Esophagus (tissue), 2 donors: ENCODE measurements at regions not wholly inside any gene's neighbourhood (a gene's known extent, or its start where the extent isn't known, plus 50 kb on each side); places are given as distances from the start of the nearest gene placed in this dataset.

Experiments
- H3K27ac ChIP-seq, 2 donors: one replicate each; pipeline ENCODE4 v1.5.1; 2013; ENCODE audit warnings: low read depth in 2 of 2, mild to moderate bottlenecking in 2 of 2, inconsistent platforms in 1 of 2, low read length in 1 of 2, moderate library complexity in 1 of 2
- H3K27me3 ChIP-seq, 2 donors: one replicate each; pipeline ENCODE4 v1.6.1; 2013; ENCODE audit warnings: low read length in 2 of 2, control low read depth in 1 of 2, mild to moderate bottlenecking in 1 of 2; ENCODE audit not compliant: insufficient read depth in 2 of 2, control insufficient read depth in 1 of 2
- H3K36me3 ChIP-seq, 2 donors: one replicate each; pipeline ENCODE4 v1.6.1; 2013; ENCODE audit warnings: low read length in 1 of 2; ENCODE audit not compliant: control insufficient read depth in 2 of 2, insufficient read depth in 2 of 2
- H3K4me1 ChIP-seq, 2 donors: one replicate each; pipeline ENCODE4 v1.6.1; 2013; ENCODE audit warnings: low read length in 1 of 2; ENCODE audit not compliant: control insufficient read depth in 2 of 2, insufficient read depth in 2 of 2
- H3K4me3 ChIP-seq, 2 donors: one replicate each; pipeline ENCODE4 v1.5.1; 2013; ENCODE audit warnings: low read length in 2 of 2, mild to moderate bottlenecking in 2 of 2, low read depth in 1 of 2, moderate library complexity in 1 of 2
- H3K9me3 ChIP-seq, 2 donors: one replicate each; pipeline ENCODE4 v1.6.1; 2013; ENCODE audit warnings: mild to moderate bottlenecking in 2 of 2, low read depth in 1 of 2, low read length in 1 of 2, moderate library complexity in 1 of 2; ENCODE audit not compliant: control insufficient read depth in 2 of 2, insufficient read depth in 1 of 2
- WGBS, 2 donors: extraction: QIAGEN DNeasy Blood & Tissue Kit; methylation state at CpG; one replicate each; pipeline ENCODE4 v1.1.7; 2013; 5-methylcytosine and 5-hydroxymethylcytosine counted together
- donor health status: healthy with polysubstance abuse.
- donor health status: Bipolar disorder and iron deficiency.

DNA sequence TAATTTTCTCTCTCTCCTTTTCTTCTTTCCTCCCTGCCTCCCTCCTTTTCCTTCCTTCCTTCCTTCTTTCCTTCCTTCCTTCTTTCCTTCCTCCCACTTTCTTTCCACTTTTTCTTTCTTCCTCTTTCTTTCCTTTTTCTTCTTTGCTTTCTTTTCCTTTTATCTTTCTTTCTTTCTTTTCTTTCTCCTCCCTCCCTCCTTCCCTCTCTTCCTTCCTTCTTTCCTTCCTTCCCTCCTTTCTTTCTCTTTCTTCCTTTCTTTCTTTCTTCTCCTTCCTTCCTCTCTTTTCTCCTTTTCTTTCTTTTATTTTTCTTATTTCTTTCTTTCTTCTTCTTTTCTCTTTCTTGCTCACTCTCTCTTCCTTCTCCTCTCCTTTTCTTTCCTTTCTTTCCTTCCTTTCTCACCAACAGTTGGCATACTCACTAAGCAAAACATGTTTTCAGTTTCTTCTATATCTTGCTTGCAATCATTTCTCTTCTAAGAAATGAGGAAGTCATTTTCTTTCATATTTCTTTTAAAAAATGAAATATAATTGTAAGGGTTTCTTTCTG is 97.1 kb upstream of the MAF start:
- Histone ChIP-seq H3K27ac (no peak overlapping the region), H3K36me3 (no peaks in the 10 kb centered on the region), H3K27me3 (no peaks in the 10 kb centered on the region), H3K9me3 (no peaks in the 10 kb centered on the region), H3K4me3 (no peak overlapping the region), H3K4me1 (no peaks in the 10 kb centered on the region)

DNA sequence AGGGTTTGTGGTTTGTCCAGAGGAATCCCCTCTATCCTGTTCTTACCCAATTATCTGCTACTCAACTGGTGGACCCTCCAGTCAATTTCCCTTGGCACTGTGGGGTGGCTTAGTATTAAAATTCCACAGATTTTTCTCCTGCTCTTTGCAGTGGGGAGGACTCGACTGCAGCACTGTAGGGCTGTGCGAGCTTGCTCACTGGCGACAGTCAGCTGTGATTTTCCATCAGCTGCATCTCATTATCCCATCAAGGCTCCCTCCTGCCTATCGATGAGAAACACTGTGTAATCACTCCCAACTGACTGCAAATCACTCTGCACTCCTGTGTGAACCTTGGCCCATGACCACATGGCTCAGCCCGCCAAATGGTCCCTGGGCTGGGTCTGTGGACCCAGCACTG is 90.5 kb upstream of the MAF start:
- no peaks in the 10 kb centered on the region for H3K4me1 ChIP-seq
- H3K27ac ChIP-seq: no peak overlapping the region
- H3K9me3 ChIP-seq: no peaks in the 10 kb centered on the region
- 80 to 81% methylated on average over 5 of the region's 5 CpGs for WGBS, 2 donors
- H3K4me3 ChIP-seq: no peak overlapping the region
- H3K27me3 ChIP-seq: no peaks in the 10 kb centered on the region
- H3K36me3 ChIP-seq: no peaks in the 10 kb centered on the region

DNA sequence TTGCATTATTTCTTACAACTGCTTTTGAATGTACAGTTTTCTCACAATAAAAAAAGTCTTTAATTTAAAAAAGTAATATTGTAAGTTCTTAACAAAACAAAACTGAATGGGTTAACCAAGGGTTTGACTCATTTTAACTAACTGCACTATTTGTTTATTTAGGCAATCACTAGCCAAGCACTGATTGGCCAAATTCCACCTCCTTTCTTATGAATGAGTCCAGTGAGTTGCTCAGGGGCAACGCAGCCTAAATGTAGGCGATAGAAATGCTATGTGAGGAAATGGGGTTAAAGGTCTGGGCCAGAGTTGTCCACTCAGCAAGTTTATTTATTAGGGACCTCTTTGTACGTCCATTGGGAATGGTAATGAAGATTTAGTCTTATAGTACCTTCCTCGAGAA is 89.6 kb upstream of the MAF start:
- 70 to 72% methylated on average over 4 of the region's 4 CpGs for WGBS, 2 donors
- Histone ChIP-seq H3K27me3 (no peaks in the 10 kb centered on the region), H3K27ac (no peak overlapping the region)

DNA sequence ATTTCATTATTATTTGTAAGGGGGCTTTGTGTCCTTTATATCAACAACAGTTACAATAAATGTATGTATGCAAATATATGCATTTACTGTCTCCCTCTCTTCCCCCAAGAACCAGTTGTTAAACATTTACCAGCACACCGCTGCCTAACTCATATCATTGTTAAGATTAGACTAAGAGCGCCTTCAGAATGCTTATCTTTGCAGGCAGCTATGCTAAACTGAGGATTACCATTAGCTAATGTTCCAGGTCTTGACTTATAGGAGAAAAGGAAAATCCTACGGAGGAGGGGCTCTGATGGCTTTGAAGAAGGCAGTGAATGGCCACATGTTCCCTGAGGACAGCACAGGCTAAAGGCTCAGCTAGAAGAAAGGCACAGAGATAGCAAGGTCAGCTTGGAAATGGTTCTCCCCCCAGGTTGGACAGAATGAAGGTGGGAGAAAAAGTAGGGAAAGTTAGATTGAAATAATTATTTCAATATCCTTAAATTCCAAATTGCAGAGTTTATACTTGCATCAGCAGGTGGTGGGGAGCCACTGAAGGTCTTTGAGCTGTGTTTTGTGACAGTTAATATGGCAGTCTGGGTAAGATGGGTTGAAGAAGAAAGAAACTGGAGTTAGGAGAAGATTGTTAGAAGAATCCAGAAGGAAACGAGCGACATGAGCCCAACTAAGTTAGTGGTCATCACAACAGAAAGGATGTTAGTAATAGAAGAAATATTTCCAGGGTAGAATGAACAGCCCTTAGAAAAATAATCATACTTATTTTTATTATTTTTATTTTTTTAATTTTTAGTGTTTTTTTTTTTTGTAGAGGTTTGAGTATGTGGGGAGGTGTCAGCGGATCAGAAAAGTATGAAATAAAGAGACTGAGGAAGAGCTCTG is 87.0 kb upstream of the MAF start:
- no peaks in the 10 kb centered on the region for H3K36me3 ChIP-seq
- WGBS, 2 donors: 89 to 91% methylated on average over 6 of the region's 6 CpGs
- H3K4me3 ChIP-seq: no peak overlapping the region
- no peak overlapping the region for H3K27ac ChIP-seq
- H3K27me3 ChIP-seq: no peaks in the 10 kb centered on the region
- H3K9me3 ChIP-seq: no peaks in the 10 kb centered on the region
- H3K4me1 ChIP-seq: no peaks in the 10 kb centered on the region

More for the DNA sequence above, 89.6 kb upstream of the MAF start:
- Histone ChIP-seq H3K4me3 (no peak overlapping the region), H3K9me3 (no peaks in the 10 kb centered on the region), H3K36me3 (no peaks in the 10 kb centered on the region), H3K4me1 (no peaks in the 10 kb centered on the region)

DNA sequence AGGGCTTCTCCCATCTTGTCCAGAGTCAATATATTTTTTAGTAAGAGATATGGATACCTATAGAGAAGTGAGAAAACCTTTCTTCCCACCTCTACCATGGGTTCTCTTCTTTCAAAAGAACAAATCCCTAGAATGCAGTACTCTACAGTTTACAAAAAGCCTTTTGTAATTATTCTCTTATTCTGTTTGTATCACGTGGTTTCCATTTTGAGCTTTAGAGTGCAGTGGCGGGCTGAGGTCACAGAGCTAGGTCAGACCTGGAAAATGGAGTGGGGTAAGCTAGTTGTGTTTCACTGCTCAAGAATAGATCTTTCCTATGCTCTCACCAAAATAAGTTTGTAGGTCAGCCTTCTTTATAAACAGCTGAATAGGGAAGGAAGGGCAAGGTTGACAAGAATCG is 85.3 kb upstream of the MAF start:
- Histone ChIP-seq H3K27ac (no peak overlapping the region), H3K4me3 (no peak overlapping the region), H3K9me3 (no peaks in the 10 kb centered on the region), H3K27me3 (no peaks in the 10 kb centered on the region), H3K4me1 (no peaks in the 10 kb centered on the region), H3K36me3 (no peaks in the 10 kb centered on the region)
- whole genome bisulfite sequencing, 2 donors: 88 to 92% methylated on average over 3 of the region's 3 CpGs

DNA sequence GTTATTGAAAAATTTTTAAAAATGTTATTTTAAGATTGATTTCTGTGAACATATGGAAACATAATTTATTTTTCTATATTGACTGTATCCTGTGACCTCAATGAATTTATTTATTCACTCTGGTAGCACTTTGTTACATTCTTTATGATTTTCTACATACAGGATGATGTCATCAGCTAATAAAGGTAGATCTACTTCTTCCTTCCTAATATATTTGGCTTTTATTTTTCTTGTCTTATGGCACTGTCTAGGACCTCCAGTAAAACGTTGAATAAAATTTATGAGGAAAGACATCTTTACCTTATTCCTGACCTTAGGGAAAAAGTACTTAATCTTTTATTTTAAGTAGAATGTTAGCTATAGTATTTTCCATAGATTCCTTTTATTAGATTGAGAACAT is 78.8 kb upstream of the MAF start:
- WGBS, 2 donors: 50 to 55% methylated on average over 1 of the region's 1 CpG
- Histone ChIP-seq H3K27ac (no peak overlapping the region), H3K4me3 (no peak overlapping the region), H3K9me3 (no peaks in the 10 kb centered on the region), H3K4me1 (no peaks in the 10 kb centered on the region), H3K36me3 (no peaks in the 10 kb centered on the region), H3K27me3 (no peaks in the 10 kb centered on the region)

DNA sequence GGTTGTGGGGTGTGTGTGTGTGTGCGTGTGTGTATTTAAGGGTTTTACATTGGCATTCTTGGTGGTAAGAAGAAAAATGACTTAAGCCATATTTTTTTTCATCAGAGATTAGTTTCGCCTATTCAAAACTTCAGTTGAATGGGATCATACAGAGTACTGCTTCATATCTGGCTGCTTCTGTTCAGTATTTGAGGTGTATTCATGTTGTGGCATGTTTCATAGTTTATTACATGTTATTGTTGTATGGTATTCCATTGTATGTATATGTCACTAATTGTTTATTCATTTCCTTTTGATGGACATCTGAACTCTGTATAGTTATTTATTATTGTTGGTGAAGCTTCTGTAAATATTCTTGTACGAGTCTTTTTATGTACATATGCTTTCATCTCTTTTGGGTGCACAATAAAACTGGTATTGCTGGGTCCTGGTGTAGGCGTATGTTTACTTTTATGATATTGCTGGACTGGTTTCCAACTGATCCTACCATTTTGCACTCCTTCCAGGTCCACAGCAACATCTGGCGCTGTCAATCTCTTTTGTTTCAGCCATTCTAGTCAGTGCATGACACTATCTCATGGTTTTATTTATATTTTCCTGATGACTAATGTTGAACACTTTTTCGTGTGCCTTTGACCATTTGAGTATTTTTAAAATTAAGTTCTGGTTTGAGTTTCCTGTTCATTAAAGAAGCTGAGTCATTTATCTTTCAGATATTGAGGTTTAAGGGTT is 77.4 kb upstream of the MAF start:
- Histone ChIP-seq H3K9me3 (no peaks in the 10 kb centered on the region), H3K4me1 (no peaks in the 10 kb centered on the region), H3K27ac (peak overlapping the region in 1 of 2 donors; percentile 45), H3K36me3 (no peaks in the 10 kb centered on the region), H3K4me3 (no peak overlapping the region), H3K27me3 (no peaks in the 10 kb centered on the region)
- WGBS, 2 donors: 48 to 56% methylated on average over 6 of the region's 6 CpGs

DNA sequence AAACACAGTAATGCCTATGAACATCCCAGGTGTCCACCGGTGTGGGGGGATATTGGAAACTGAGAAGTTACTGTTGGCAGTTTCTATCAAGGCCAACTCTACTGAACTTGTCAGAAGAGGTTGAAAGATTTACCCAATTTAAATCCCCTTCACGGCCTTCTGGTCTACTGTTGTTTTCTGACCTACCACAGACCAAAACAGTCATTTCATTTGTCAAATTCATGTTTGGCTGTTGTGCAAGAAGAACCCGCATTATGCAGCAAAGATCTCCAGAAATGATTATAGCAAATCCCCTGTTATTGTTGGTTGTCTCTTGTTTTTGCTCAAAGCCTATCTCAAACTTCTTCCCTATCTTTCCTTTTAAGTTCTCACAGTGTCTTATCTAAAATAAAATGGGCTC is 73.1 kb upstream of the MAF start:
- Histone ChIP-seq H3K27me3 (no peaks in the 10 kb centered on the region), H3K4me3 (no peak overlapping the region), H3K36me3 (no peaks in the 10 kb centered on the region), H3K27ac (no peak overlapping the region), H3K4me1 (no peaks in the 10 kb centered on the region), H3K9me3 (no peaks in the 10 kb centered on the region)
- WGBS, 2 donors: 68 to 74% methylated on average over 3 of the region's 3 CpGs

DNA sequence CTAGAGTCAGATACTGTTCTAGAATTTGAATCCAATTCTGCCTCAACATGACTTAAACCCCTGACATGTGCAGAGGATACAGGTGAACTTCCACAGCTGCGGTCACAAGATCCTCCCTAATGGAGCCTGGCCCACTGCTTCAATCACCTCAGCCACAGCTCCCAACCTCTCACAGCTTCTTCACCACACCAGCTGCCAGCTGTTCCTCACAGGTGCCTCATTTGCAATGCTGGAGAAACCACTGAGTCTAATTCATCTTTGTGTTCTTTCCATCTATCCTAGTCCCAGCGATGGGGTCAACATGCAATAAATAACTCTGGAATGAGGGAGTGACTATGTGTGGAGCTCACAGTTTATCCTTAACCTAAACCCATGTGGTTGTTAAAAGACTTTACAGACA is 72.0 kb upstream of the MAF start:
- 94% methylated on average over 2 of the region's 2 CpGs for WGBS, 2 donors
- no peak overlapping the region for H3K4me3 ChIP-seq

More for the DNA sequence above, 72.0 kb upstream of the MAF start:
- Histone ChIP-seq H3K4me1 (no peaks in the 10 kb centered on the region), H3K27ac (no peak overlapping the region), H3K27me3 (no peaks in the 10 kb centered on the region), H3K36me3 (no peaks in the 10 kb centered on the region), H3K9me3 (no peaks in the 10 kb centered on the region)
